ENCODE measurements at regions not wholly inside any gene's neighbourhood (a gene's known extent, or its start where the extent isn't known, plus 50 kb on each side); places are given as distances from the start of the nearest gene placed in this dataset.

GRCh38 chr10:31601136-31601535 lies 282.1 kb downstream of the ZEB1 start:
- TF ChIP-seq CTCF (IDR thresholded peaks at IDR 0.05; ENCODE audit: borderline replicate concordance, extremely low read depth, low read length, poor library complexity, severe bottlenecking) (no peak), EZH2 (IDR thresholded peaks at IDR 0.05; ENCODE audit: borderline replicate concordance, low read depth, low read length, severe bottlenecking) (no peak)
